HG03066 (cell line): ENCODE measurements at regions not wholly inside any gene's neighbourhood (a gene's known extent, or its start where the extent isn't known, plus 50 kb on each side); places are given as distances from the start of the nearest gene placed in this dataset.
"Not testable (repeated sequence)": the region's sequence is repeated elsewhere in the genome, so short reads cannot be mapped to it uniquely, and the experiment has no call there.

Experiments used
- ATAC-seq: cut with Tn5 transposase; IDR thresholded peaks from one replicate; pipeline ENCODE4 v1.9.1; 2021; ENCODE audit warnings: low read depth; ENCODE audit not compliant: unreplicated experiment

- ATAC-seq, result no peak
Measured at GRCh38 chr12:33588725-33589405, 149.2 kb upstream of the SYT10 start.

- ATAC-seq, result no peak
Measured at GRCh38 chr12:33589576-33590114, 150.0 kb upstream of the SYT10 start.

- ATAC-seq, result no peak
Measured at GRCh38 chr12:33593753-33594152, 154.1 kb upstream of the SYT10 start.

- no peak for ATAC-seq
Measured at GRCh38 chr12:33596061-33596460, 156.4 kb upstream of the SYT10 start.

- ATAC-seq, result no peak
Measured at GRCh38 chr12:33596814-33597213, 157.2 kb upstream of the SYT10 start.

GRCh38 chr12:33602515-33602914 lies 162.9 kb upstream of the SYT10 start:
- no peak for ATAC-seq

- ATAC-seq, result no peak
Measured at GRCh38 chr12:33605757-33606156, 166.1 kb upstream of the SYT10 start.

- no peak for ATAC-seq
Measured at GRCh38 chr12:33609910-33610309, 170.3 kb upstream of the SYT10 start.

- ATAC-seq, result no peak
Measured at GRCh38 chr12:33614630-33615029, 175.0 kb upstream of the SYT10 start.

GRCh38 chr12:33617218-33617617 lies 177.6 kb upstream of the SYT10 start:
- ATAC-seq, result no peak

GRCh38 chr12:33628087-33628486 lies 188.5 kb upstream of the SYT10 start:
- no peak for ATAC-seq

- ATAC-seq, result no peak
Measured at GRCh38 chr12:33634544-33634943, 194.9 kb upstream of the SYT10 start.

GRCh38 chr12:33636930-33637329 lies 197.3 kb upstream of the SYT10 start:
- not testable (repeated sequence) for ATAC-seq

- ATAC-seq, result no peak
Measured at GRCh38 chr12:33639975-33640374, 200.4 kb upstream of the SYT10 start.

GRCh38 chr12:33649992-33650391 lies 210.4 kb upstream of the SYT10 start:
- ATAC-seq, result no peak

GRCh38 chr12:33650832-33651231 lies 211.2 kb upstream of the SYT10 start:
- no peak for ATAC-seq

GRCh38 chr12:33653362-33653761 lies 213.7 kb upstream of the SYT10 start:
- ATAC-seq, result no peak

GRCh38 chr12:33654313-33654712 lies 214.7 kb upstream of the SYT10 start:
- ATAC-seq, result no peak

GRCh38 chr12:33663000-33663654 lies 223.5 kb upstream of the SYT10 start:
- ATAC-seq, result no peak

GRCh38 chr12:33669349-33669748 lies 229.7 kb upstream of the SYT10 start:
- no peak for ATAC-seq

- ATAC-seq, result no peak
Measured at GRCh38 chr12:33670284-33670683, 230.7 kb upstream of the SYT10 start.

- ATAC-seq, result no peak
Measured at GRCh38 chr12:33671676-33672075, 232.1 kb upstream of the SYT10 start.
